ENCODE measurements at regions not wholly inside any gene's neighbourhood (a gene's known extent, or its start where the extent isn't known, plus 50 kb on each side); places are given as distances from the start of the nearest gene placed in this dataset.
"Not testable (repeated sequence)": the region's sequence is repeated elsewhere in the genome, so short reads cannot be mapped to it uniquely, and the experiment has no call there.

DNA sequence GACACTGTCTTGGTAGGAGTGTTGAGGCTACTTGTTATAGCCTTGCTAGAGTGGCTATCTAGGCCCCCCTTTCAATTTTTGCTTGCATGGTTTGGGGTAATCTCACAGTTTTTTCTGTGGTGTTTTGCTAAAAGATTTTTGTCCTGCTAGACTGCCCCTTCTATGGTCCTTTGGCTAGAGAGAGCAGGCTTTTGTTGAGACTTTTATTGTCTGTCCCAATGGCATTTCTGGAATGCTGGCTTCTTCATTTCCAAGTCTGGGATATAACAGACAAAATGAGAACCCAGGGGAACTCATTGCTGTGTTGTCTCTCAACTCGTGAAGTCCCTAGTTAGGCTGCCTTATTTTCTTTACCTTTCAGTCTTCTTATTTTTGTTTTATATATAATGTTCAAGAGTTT is 160.2 kb upstream of the ZC4H2 start:
- Histone ChIP-seq H3K27ac (no peak overlapping the region), H3K4me1 (replicated peaks in 1 of 2) (no peaks in the 10 kb centered on the region), H3K4me3 (no peak overlapping the region)
- 0 to 17% methylated on average over 1 of the region's 1 CpG; no CpG with 5 or more reads in 8 of the 10 experiments for WGBS, 10 experiments
- in situ Hi-C loops (cut with MboI; ENCODE audit: low pct_unique_long_range_greater_than_20kb in 2 of 9, low sequenced_read_pairs in 9 of 9, unreplicated experiment in 9 of 9) = no loop called here
- ATAC-seq (replicated peaks in 6 of 8) = no peak

DNA sequence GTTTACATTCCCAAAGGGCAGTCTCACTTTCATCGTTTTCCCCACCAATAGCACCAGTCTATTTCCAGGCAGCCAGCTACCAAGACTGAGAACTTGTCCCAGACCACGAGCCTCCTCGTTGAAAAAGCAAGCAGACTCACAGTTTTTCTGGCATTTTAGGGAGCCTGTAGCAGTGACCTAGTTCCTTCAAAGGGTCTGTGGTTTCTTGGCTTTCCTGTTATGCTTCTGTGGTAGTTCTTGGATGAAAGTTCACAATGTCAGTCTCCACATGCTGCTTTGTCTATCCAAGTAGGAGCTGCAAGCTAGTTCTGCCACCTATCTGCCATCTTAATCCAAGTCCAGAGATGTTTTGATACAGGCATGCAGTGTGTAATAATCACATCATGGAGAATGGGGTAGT is 151.6 kb upstream of the ZC4H2 start:
- 0 to 100% (median 40%) methylated on average over 1 to 2 of the region's 3 CpGs; no CpG with 5 or more reads in 7 of the 10 experiments for WGBS, 10 experiments
- in situ Hi-C loops (cut with MboI; ENCODE audit: low pct_unique_long_range_greater_than_20kb in 2 of 9, low sequenced_read_pairs in 9 of 9, unreplicated experiment in 9 of 9) = no loop called here
- no peaks in the 10 kb centered on the region for H3K4me1 ChIP-seq (replicated peaks in 1 of 2)
- no peak overlapping the region for H3K4me3 ChIP-seq
- H3K27ac ChIP-seq = no peak overlapping the region
- ATAC-seq (replicated peaks in 6 of 8) = no peak

GRCh38 chrX:65098851-65099250 is 122.6 kb upstream of the ZC4H2 start:
- no peak overlapping the region for H3K4me3 ChIP-seq
- ATAC-seq (replicated peaks in 6 of 8) = no peak
- in situ Hi-C loops (cut with MboI; ENCODE audit: low pct_unique_long_range_greater_than_20kb in 2 of 9, low sequenced_read_pairs in 9 of 9, unreplicated experiment in 9 of 9) = no loop called here

DNA sequence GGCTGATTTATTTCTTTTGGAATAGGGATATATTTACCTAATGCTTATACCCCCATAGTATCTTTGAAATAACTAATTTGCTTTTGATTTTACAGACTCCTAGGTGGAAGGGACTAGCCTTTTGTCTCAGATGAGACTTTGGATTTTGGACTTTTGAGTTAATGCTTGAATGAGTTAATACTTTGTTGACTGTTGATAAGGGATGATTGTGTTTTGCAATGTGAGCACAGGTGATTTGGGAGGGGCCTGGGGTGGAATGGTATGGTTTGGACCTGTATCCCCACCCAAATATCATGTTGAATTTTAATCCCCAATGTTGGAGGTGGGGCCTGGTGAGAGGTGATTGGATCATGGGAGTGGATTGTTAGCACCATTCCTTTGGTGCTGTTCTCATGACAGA is 117.4 kb upstream of the ZC4H2 start:
- Histone ChIP-seq H3K27ac (no peak overlapping the region), H3K4me1 (replicated peaks in 1 of 2) (no peaks in the 10 kb centered on the region), H3K4me3 (no peak overlapping the region)
- no peak for ATAC-seq (replicated peaks in 6 of 8)
- in situ Hi-C loops (cut with MboI; ENCODE audit: low pct_unique_long_range_greater_than_20kb in 2 of 9, low sequenced_read_pairs in 9 of 9, unreplicated experiment in 9 of 9) = no loop called here

More at GRCh38 chrX:65098851-65099250, 122.6 kb upstream of the ZC4H2 start:
- no peaks in the 10 kb centered on the region for H3K4me1 ChIP-seq (replicated peaks in 1 of 2)
- WGBS, 10 experiments = 60 to 100% methylated on average over 1 of the region's 3 CpGs; no CpG with 5 or more reads in 8 of the 10 experiments
- H3K27ac ChIP-seq = no peak overlapping the region

DNA sequence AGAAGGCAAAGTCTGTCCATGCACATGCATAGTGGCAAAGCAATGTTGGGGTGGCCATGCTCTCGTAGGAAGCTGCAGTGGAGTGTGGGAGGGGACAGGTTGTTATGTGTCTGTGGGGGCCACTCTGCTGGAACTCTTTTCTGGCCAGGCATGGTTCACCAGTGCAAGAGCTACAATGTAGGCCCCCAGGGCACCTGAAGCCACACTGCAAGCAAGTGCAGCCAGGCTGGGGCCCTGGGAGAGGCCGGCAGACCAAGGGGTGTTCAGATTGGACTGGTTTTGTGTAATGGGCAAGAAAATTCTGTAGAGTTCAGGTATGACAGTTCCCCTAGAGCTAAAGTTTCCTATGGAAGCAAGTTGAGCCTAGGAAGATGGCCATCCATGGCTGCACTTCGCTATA is 97.0 kb upstream of the ZC4H2 start:
- Histone ChIP-seq H3K4me3 (no peak overlapping the region), H3K4me1 (replicated peaks in 1 of 2) (no peaks in the 10 kb centered on the region), H3K27ac (no peak overlapping the region)
- in situ Hi-C loops (cut with MboI; ENCODE audit: low pct_unique_long_range_greater_than_20kb in 2 of 9, low sequenced_read_pairs in 9 of 9, unreplicated experiment in 9 of 9) = no loop called here
- 60 to 80% (median 80%) methylated on average over 1 of the region's 3 CpGs; no CpG with 5 or more reads in 7 of the 10 experiments for WGBS, 10 experiments
- no peak for ATAC-seq (replicated peaks in 6 of 8)

- ATAC-seq (replicated peaks in 6 of 8) = no peak
- in situ Hi-C loops (cut with MboI; ENCODE audit: low pct_unique_long_range_greater_than_20kb in 2 of 9, low sequenced_read_pairs in 9 of 9, unreplicated experiment in 9 of 9) = no loop called here
- H3K4me1 ChIP-seq (replicated peaks in 1 of 2) = no peaks in the 10 kb centered on the region
- no peak overlapping the region for H3K4me3 ChIP-seq
- no peak overlapping the region for H3K27ac ChIP-seq
Observed at GRCh38 chrX:65072590-65072989, 96.3 kb upstream of the ZC4H2 start.

- H3K4me1 ChIP-seq (replicated peaks in 1 of 2); in situ Hi-C loops (cut with MboI; ENCODE audit: low pct_unique_long_range_greater_than_20kb in 2 of 9, low sequenced_read_pairs in 9 of 9, unreplicated experiment in 9 of 9); H3K4me3 ChIP-seq; ATAC-seq (replicated peaks in 6 of 8); H3K27ac ChIP-seq: not testable (repeated sequence)
- 72% methylated on average over 2 of the region's 14 CpGs; no CpG with 5 or more reads in 9 of the 10 experiments for WGBS, 10 experiments
Observed at GRCh38 chrX:65058626-65059025, 82.4 kb upstream of the ZC4H2 start.

DNA sequence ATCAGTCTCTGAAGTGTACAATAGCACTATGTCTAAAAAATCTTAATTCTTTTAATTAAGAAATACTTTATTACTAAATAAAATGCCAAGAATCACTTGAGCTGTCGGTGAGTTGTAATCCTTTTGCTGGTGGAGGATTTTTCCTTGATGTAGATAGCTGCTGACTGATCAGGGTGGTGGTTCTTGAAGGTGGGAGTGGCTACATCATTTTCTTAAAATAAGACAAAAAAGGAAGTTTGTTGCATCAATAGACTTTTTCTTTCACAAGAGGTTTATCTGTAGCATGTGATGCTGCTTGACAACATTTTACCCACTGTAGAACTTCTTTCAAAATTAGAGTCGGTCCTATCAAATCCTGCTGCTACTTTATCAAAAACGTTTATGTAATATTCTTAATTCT is 68.8 kb upstream of the ZC4H2 start:
- in situ Hi-C loops (cut with MboI; ENCODE audit: low pct_unique_long_range_greater_than_20kb in 2 of 9, low sequenced_read_pairs in 9 of 9, unreplicated experiment in 9 of 9) = no loop called here
- Histone ChIP-seq H3K4me1 (replicated peaks in 1 of 2) (no peaks in the 10 kb centered on the region), H3K27ac (no peak overlapping the region), H3K4me3 (no peak overlapping the region)
- WGBS, 10 experiments = 0 to 92% (median 41%) methylated on average over 1 to 3 of the region's 3 CpGs; no CpG with 5 or more reads in 5 of the 10 experiments
- ATAC-seq (replicated peaks in 6 of 8) = no peak

- ATAC-seq (replicated peaks in 6 of 8) = peak in 7 of 8 experiments; percentile 11 to 57 (median 44)
- H3K4me1 ChIP-seq (replicated peaks in 1 of 2) = peaks cover 0 to 6% of the 10 kb centered on the region in 2 donors
- 0 to 18% (median 9%) methylated on average over 1 to 5 of the region's 15 CpGs; no CpG with 5 or more reads in 6 of the 10 experiments for whole genome bisulfite sequencing, 10 experiments
- peak overlapping the region; percentile 72 to 91 for H3K27ac ChIP-seq
- peak overlapping the region; percentile 47 to 73 (median 61) for H3K4me3 ChIP-seq
- in situ Hi-C loops (cut with MboI; ENCODE audit: low pct_unique_long_range_greater_than_20kb in 2 of 9, low sequenced_read_pairs in 9 of 9, unreplicated experiment in 9 of 9) = no loop called here
Observed at GRCh38 chrX:65035446-65035770, 59.2 kb upstream of the ZC4H2 start.

DNA sequence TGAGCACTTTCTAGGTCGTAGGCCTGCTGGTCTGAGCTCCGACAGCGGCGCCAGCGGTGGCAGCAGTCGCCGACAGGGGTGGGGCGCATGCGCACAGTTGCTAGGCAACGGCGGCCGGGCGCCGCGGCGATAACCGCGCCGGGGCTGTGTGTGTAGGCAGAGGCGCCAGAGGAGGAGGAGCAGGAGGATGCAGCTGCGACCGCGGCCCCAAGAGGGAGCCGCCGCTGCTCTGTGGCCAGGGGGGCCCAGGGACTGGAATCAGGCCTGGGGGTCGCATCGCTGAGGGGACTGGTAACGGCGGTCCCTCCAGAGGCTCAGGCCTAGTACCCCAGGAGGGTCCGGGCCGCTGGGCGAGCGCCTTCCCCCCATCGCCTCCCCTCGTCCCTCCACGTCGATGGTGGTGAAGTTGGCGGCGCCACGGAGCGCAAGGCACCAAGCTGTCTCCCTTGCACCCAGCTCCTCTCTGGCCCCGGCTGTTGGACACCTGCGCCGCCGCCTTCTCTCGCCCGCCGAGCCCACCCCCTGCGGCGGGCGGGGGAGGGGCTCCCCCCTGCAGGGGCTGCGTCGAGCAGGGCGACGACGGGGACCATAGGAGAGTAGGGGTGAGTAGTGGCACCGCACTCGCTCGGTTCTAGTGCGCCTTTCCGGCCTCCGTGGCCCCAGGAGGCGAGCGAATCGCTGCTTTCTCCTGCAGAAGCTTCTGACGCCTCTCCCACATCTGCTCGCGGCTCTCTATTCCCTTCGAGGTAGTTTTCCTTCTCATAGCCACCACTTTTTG is 58.6 kb upstream of the ZC4H2 start, which contains the start of gene ZC3H12B:
Gene ZC3H12B, plus strand, starts transcription at position 159 of the 778 bp plus-strand sequence.
- peak within 1 kb of the TSS; percentile 72 to 91 for H3K27ac ChIP-seq

GRCh38 chrX:65034292-65034667 is 58.0 kb upstream of the ZC4H2 start:
- Histone ChIP-seq H3K4me3 (peak overlapping the region; percentile 47 to 73 (median 61)), H3K4me1 (replicated peaks in 1 of 2) (peaks cover 0 to 6% of the 10 kb centered on the region in 2 donors), H3K27ac (peak overlapping the region; percentile 9 to 91)
- in situ Hi-C loops (cut with MboI; ENCODE audit: low pct_unique_long_range_greater_than_20kb in 2 of 9, low sequenced_read_pairs in 9 of 9, unreplicated experiment in 9 of 9) = no loop called here
- WGBS, 10 experiments = 0 to 29% (median 17%) methylated on average over 1 to 2 of the region's 11 CpGs; no CpG with 5 or more reads in 5 of the 10 experiments
- ATAC-seq (replicated peaks in 6 of 8) = no peak

More for the DNA sequence above, 58.6 kb upstream of the ZC4H2 start, which contains the start of gene ZC3H12B:
- in situ Hi-C loops (cut with MboI; ENCODE audit: low pct_unique_long_range_greater_than_20kb in 2 of 9, low sequenced_read_pairs in 9 of 9, unreplicated experiment in 9 of 9) = no loop called here
- ATAC-seq (replicated peaks in 6 of 8) = peak; percentile 91 to 98 (median 93)
- no CpG with 5 or more reads among the region's 69 CpGs for WGBS, 10 experiments
- Histone ChIP-seq H3K4me3 (peak within 1 kb of the TSS; percentile 47 to 73 (median 61)), H3K4me1 (replicated peaks in 1 of 2) (peaks cover 0 to 6% of the 10 kb centered on the region in 2 donors)
